BE2C (cell line): ENCODE measurements at regions not wholly inside any gene's neighbourhood (a gene's known extent, or its start where the extent isn't known, plus 50 kb on each side); places are given as distances from the start of the nearest gene placed in this dataset.

Experiments used
- DNase-seq: peaks from one replicate; pipeline ENCODE4 v3.0.0-alpha.2; 2020
- H3K27me3 ChIP-seq: fragments of 250-450 bp; sonication (Bioruptor Pico); 2 replicates; pipeline ENCODE4 v1.5.1; 2020; ENCODE audit warnings: mild to moderate bottlenecking
- H3K36me3 ChIP-seq: fragments of 250-450 bp; sonication (Bioruptor Pico); 2 replicates; pipeline ENCODE4 v1.5.1; 2020; ENCODE audit warnings: mild to moderate bottlenecking
- H3K4me1 ChIP-seq: fragments of 250-450 bp; sonication (Bioruptor Pico); 2 replicates; pipeline ENCODE4 v1.5.1; 2020
- H3K4me3 ChIP-seq: 2 replicates; pipeline ENCODE4 v1.5.1; 2011; ENCODE audit warnings: low read depth, low read length
- H3K9me3 ChIP-seq: fragments of 250-450 bp; sonication (Bioruptor Pico); 2 replicates; pipeline ENCODE4 v1.5.1; 2020
- TF ChIP-seq, protein P1 (sequence below): IDR thresholded peaks from 2 replicates; pipeline ENCODE4 v1.5.1; 2012; ENCODE audit warnings: mild to moderate bottlenecking, low read depth, low read length

- H3K4me1 ChIP-seq, result no peaks in the 10 kb centered on the region
- TF ChIP-seq, protein P1, sequence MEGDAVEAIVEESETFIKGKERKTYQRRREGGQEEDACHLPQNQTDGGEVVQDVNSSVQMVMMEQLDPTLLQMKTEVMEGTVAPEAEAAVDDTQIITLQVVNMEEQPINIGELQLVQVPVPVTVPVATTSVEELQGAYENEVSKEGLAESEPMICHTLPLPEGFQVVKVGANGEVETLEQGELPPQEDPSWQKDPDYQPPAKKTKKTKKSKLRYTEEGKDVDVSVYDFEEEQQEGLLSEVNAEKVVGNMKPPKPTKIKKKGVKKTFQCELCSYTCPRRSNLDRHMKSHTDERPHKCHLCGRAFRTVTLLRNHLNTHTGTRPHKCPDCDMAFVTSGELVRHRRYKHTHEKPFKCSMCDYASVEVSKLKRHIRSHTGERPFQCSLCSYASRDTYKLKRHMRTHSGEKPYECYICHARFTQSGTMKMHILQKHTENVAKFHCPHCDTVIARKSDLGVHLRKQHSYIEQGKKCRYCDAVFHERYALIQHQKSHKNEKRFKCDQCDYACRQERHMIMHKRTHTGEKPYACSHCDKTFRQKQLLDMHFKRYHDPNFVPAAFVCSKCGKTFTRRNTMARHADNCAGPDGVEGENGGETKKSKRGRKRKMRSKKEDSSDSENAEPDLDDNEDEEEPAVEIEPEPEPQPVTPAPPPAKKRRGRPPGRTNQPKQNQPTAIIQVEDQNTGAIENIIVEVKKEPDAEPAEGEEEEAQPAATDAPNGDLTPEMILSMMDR, result no peak
- no peak for DNase-seq
- no peak overlapping the region for H3K4me3 ChIP-seq
- H3K27me3 ChIP-seq, result peaks cover 6% of the 10 kb centered on the region
- H3K36me3 ChIP-seq, result no peaks in the 10 kb centered on the region
- no peaks in the 10 kb centered on the region for H3K9me3 ChIP-seq
Observed at GRCh38 chr20:52098186-52098585, 93.4 kb downstream of the ZFP64 start.

DNA sequence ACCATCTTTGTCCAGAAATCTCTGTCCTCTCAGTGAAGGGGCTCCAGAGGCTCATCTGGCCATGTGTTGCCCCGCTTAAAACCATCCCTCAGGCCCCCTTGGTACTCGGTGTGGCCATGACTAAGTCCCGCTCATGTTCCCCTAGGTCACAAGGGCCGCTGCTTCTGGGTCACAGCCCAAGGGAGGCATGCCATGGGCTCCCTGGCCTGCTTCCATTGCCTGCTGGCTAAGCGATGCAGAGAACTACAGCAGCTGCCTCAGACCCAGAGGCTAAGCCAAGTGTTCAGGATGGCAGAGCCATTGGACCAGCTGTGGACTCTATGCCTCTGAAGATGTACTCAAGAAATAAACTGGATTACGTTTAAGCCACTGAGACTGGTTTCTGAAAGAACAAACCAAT, 95.5 kb downstream of the ZFP64 start:
- no peaks in the 10 kb centered on the region for H3K4me1 ChIP-seq
- DNase-seq, result no peak
- TF ChIP-seq, protein P1, result no peak
- H3K36me3 ChIP-seq, result no peaks in the 10 kb centered on the region
- no peaks in the 10 kb centered on the region for H3K9me3 ChIP-seq
- H3K4me3 ChIP-seq, result no peak overlapping the region
- H3K27me3 ChIP-seq, result no peaks in the 10 kb centered on the region

- no peak for DNase-seq
- Histone ChIP-seq H3K4me1 (no peaks in the 10 kb centered on the region), H3K4me3 (no peak overlapping the region), H3K27me3 (no peaks in the 10 kb centered on the region), H3K36me3 (no peaks in the 10 kb centered on the region), H3K9me3 (no peaks in the 10 kb centered on the region)
- TF ChIP-seq, protein P1, result no peak
Observed at GRCh38 chr20:52094693-52095092, 96.9 kb downstream of the ZFP64 start.

DNA sequence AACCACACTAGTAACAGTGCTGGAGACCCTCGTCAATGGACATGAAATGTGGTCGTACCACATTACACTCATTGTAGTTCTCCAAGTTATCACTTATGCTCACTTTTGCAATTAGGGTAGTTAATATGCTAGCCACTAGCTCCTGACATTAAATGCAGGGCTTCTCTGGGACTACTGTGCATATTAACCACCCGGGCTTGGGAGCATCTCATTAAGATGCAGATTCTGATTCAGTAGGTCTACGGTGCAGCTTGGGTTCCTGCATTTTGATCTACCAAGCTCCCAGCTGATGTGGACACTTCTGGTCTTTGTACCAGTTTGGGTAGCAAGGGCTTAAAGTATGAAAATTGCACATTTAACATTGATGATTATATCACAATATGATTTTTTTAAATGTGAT, 98.0 kb downstream of the ZFP64 start:
- no peaks in the 10 kb centered on the region for H3K36me3 ChIP-seq
- H3K4me3 ChIP-seq, result no peak overlapping the region
- no peaks in the 10 kb centered on the region for H3K9me3 ChIP-seq
- H3K4me1 ChIP-seq, result no peaks in the 10 kb centered on the region
- no peaks in the 10 kb centered on the region for H3K27me3 ChIP-seq
- TF ChIP-seq, protein P1, result no peak
- no peak for DNase-seq

- H3K4me3 ChIP-seq, result no peak overlapping the region
- no peaks in the 10 kb centered on the region for H3K27me3 ChIP-seq
- TF ChIP-seq, protein P1, result no peak
- H3K4me1 ChIP-seq, result no peaks in the 10 kb centered on the region
- no peak for DNase-seq
- no peaks in the 10 kb centered on the region for H3K9me3 ChIP-seq
- H3K36me3 ChIP-seq, result no peaks in the 10 kb centered on the region
Observed at GRCh38 chr20:52090035-52090434, 101.5 kb downstream of the ZFP64 start.

GRCh38 chr20:52087471-52087870, 104.1 kb downstream of the ZFP64 start:
- H3K36me3 ChIP-seq, result no peaks in the 10 kb centered on the region
- no peaks in the 10 kb centered on the region for H3K4me1 ChIP-seq
- H3K4me3 ChIP-seq, result no peak overlapping the region
- DNase-seq, result no peak
- no peaks in the 10 kb centered on the region for H3K27me3 ChIP-seq
- no peaks in the 10 kb centered on the region for H3K9me3 ChIP-seq
- TF ChIP-seq, protein P1, result no peak
